Spleen (tissue), 7 donors: ENCODE measurements at regions not wholly inside any gene's neighbourhood (a gene's known extent, or its start where the extent isn't known, plus 50 kb on each side); places are given as distances from the start of the nearest gene placed in this dataset.

Experiments
- CTCF ChIP-seq, 11 experiments: fragments of 200-600 bp in 7 of 11; fragments of 450-650 bp in 4 of 11; sonication (generic) in 4 of 11; IDR thresholded peaks in 8 of 11; conservative IDR thresholded peaks in 3 of 11; 1 replicate in 7 of 11; 2 replicates in 4 of 11; pipeline versions ENCODE4 v1.4.0 to v1.8.0; 2016 to 2021; ENCODE audit warnings: antibody characterized with exemption in 11 of 11, inconsistent platforms in 4 of 11, mild to moderate bottlenecking in 1 of 11
- POLR2A ChIP-seq, 3 donors: fragments of 450-650 bp; IDR thresholded peaks; one replicate each; pipeline ENCODE4 v1.5.1; 2017; ENCODE audit warnings: antibody characterized with exemption in 3 of 3, mild to moderate bottlenecking in 1 of 3
- POLR2AphosphoS5 ChIP-seq, 3 donors: sonication (generic); formaldehyde crosslinking; IDR thresholded peaks; one replicate each; pipeline ENCODE4 v1.5.1; 2017; ENCODE audit warnings: antibody characterized with exemption in 3 of 3
- donor health status: DM: no; HTN: no; CAD: no; lungs with moderate emphysema.
- donor health status: DM: no; HTN: no; CAD: no.
- donor health status: DM: no; HTN: no; CAD: no.

GRCh38 chr6:44016131-44016870 lies 111.0 kb downstream of the MRPL14 start:
- no peak for TF ChIP-seq CTCF (IDR thresholded peaks at IDR 0.05 in 8 of 11, conservative IDR thresholded peaks at IDR 0.05 in 3 of 11)
- TF ChIP-seq POLR2AphosphoS5 (IDR thresholded peaks at IDR 0.05) = no peak
- no peak for TF ChIP-seq POLR2A (IDR thresholded peaks at IDR 0.05)
